Hepatocyte (in vitro differentiated cells): ENCODE measurements at regions not wholly inside any gene's neighbourhood (a gene's known extent, or its start where the extent isn't known, plus 50 kb on each side); places are given as distances from the start of the nearest gene placed in this dataset.

Experiments used
- EZH2phosphoT487 ChIP-seq: fragments of 200-600 bp; sonication (generic); IDR thresholded peaks from one replicate; pipeline ENCODE4 v1.6.1; 2018; ENCODE audit warnings: antibody characterized with exemption, mild to moderate bottlenecking, low read depth, moderate library complexity; ENCODE audit not compliant: unreplicated experiment, severe bottlenecking
- TF ChIP-seq, protein P1 (sequence below): fragments of 200-600 bp; sonication (generic); IDR thresholded peaks from 2 replicates; pipeline ENCODE4 v1.5.1; 2016; ENCODE audit warnings: antibody characterized with exemption, mild to moderate bottlenecking; ENCODE audit not compliant: poor library complexity

DNA sequence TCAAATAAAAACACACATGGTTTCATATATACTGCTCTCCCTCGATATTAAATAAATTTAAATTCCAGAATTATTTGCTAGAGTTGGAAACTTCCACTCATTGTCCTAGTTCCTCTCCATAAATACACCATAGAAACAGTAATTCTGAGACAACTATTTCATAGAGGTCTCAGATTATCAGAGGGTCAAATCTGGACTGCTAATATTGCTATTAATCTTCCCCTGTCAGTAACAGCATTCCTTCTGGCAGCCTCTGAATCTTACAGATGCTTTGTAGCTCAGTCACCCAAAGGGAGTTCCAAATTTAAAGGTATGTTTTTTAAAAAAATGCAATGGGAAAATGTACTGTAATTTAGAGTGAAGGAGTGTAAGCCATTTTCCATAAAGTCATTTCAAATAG, 428.8 kb downstream of the PYDC2 start:
- no peak for TF ChIP-seq EZH2phosphoT487
- TF ChIP-seq, protein P1, sequence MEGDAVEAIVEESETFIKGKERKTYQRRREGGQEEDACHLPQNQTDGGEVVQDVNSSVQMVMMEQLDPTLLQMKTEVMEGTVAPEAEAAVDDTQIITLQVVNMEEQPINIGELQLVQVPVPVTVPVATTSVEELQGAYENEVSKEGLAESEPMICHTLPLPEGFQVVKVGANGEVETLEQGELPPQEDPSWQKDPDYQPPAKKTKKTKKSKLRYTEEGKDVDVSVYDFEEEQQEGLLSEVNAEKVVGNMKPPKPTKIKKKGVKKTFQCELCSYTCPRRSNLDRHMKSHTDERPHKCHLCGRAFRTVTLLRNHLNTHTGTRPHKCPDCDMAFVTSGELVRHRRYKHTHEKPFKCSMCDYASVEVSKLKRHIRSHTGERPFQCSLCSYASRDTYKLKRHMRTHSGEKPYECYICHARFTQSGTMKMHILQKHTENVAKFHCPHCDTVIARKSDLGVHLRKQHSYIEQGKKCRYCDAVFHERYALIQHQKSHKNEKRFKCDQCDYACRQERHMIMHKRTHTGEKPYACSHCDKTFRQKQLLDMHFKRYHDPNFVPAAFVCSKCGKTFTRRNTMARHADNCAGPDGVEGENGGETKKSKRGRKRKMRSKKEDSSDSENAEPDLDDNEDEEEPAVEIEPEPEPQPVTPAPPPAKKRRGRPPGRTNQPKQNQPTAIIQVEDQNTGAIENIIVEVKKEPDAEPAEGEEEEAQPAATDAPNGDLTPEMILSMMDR: no peak
